HepG2 (cell line): ENCODE measurements at regions not wholly inside any gene's neighbourhood (a gene's known extent, or its start where the extent isn't known, plus 50 kb on each side); places are given as distances from the start of the nearest gene placed in this dataset.

Experiments
- ATAC-seq: fragments of 200-7000 bp; cut with Tn5 transposase; 3 replicates; pipeline ENCODE4 v1.9.1; 2020; ENCODE audit warnings: mild to moderate bottlenecking, moderate library complexity
- BruUV-seq: library from RNA; stranded (reverse); fragments of 400-500 nt; replicated peaks from 2 replicates; lab custom pipeline; 2021; lab: Mats Ljungman, UMichigan
- CTCF ChIA-PET: fragments of 300-600 bp; formaldehyde crosslinking; extraction: SDS; loops from one replicate; lab custom pipeline; 2021; ENCODE audit warnings: low total read pairs, inconsistent platforms, low intra/inter-chr PET ratio; lab: Yijun Ruan, JAX
- POLR2A ChIA-PET: fragments of 350-600 bp; sonication (Branson Sonifier 250); formaldehyde crosslinking; loops from one replicate; lab custom pipeline; 2020; ENCODE audit warnings: antibody characterized with exemption, inconsistent platforms; lab: Yijun Ruan, JAX
- DNase-seq: peaks from one replicate; pipeline ENCODE4 v3.0.0-alpha.2; 2015; ENCODE audit warnings: low spot score
- FAIRE-seq: peaks from 3 replicates; lab custom pipeline; 2011; peaks lifted over from hg19 to GRCh38; lab: Jason Lieb, UNC
- H2AFZ ChIP-seq: one replicate; pipeline ENCODE4 v1.6.1; 2011; ENCODE audit warnings: low read length, inconsistent platforms
- H3K27ac ChIP-seq: fragments of 300-600 bp; 3 replicates; pipeline ENCODE4 v1.8.0; 2011; ENCODE audit warnings: mixed run types, mild to moderate bottlenecking, mixed read lengths, low read length, inconsistent platforms; ENCODE audit not compliant: insufficient read depth; ENCODE audit errors: extremely low read length
- H3K27me3 ChIP-seq, 2 experiments: fragments of 200-600 bp in 1 of 2; 2 replicates in 1 of 2; 3 replicates in 1 of 2; pipeline versions ENCODE4 v1.6.0 to v1.8.0; 2011; ENCODE audit warnings: low read length in 2 of 2, mild to moderate bottlenecking in 2 of 2, moderate library complexity in 2 of 2, inconsistent platforms in 1 of 2; ENCODE audit not compliant: insufficient read depth in 2 of 2, control insufficient read depth in 1 of 2
- H3K36me3 ChIP-seq, 2 experiments: fragments of 200-600 bp in 1 of 2; replicated peaks in 1 of 2; 2 replicates in 1 of 2; 3 replicates in 1 of 2; pipeline versions ENCODE4 v1.5.1 to v1.8.0; 2011; ENCODE audit warnings: low read length in 2 of 2, inconsistent platforms in 1 of 2; ENCODE audit not compliant: insufficient read depth in 2 of 2, control insufficient read depth in 1 of 2
- H3K4me1 ChIP-seq: 2 replicates; pipeline ENCODE4 v1.5.1; 2012; ENCODE audit warnings: low read length, inconsistent platforms; ENCODE audit not compliant: insufficient read depth
- H3K4me2 ChIP-seq: 2 replicates; pipeline ENCODE4 v1.6.0; 2011; ENCODE audit warnings: low read depth, low read length, inconsistent platforms
- H3K4me3 ChIP-seq, 3 experiments: fragments of 200-600 bp in 1 of 3; sonication (generic), shearing (Covaris generic) in 1 of 3; replicated peaks in 1 of 3; 2 replicates each; pipeline ENCODE4 v1.5.1; 2011 to 2016; ENCODE audit warnings: low read length in 3 of 3, inconsistent platforms in 2 of 3, low read depth in 2 of 3, mild to moderate bottlenecking in 2 of 3, control low read depth in 1 of 3, mixed read lengths in 1 of 3; ENCODE audit not compliant: insufficient read depth in 1 of 3
- H3K79me2 ChIP-seq: one replicate; pipeline ENCODE4 v1.6.1; 2011; ENCODE audit warnings: low read length, inconsistent platforms; ENCODE audit not compliant: insufficient read depth
- H3K9ac ChIP-seq: 2 replicates; pipeline ENCODE4 v1.6.0; 2011; ENCODE audit warnings: mild to moderate bottlenecking, low read depth, low read length, inconsistent platforms; ENCODE audit not compliant: insufficient read depth
- H3K9me3 ChIP-seq: 2 replicates; pipeline ENCODE4 v1.5.1; 2012; ENCODE audit warnings: mild to moderate bottlenecking, low read length
- H4K20me1 ChIP-seq: 2 replicates; pipeline ENCODE4 v1.6.0; 2011; ENCODE audit warnings: inconsistent platforms, mild to moderate bottlenecking, low read length, moderate library complexity; ENCODE audit not compliant: insufficient read depth
- CBX1 ChIP-seq: IDR thresholded peaks from one replicate; pipeline ENCODE4 v1.6.1; 2016; ENCODE audit warnings: antibody characterized with exemption, low read depth
- ELF3 ChIP-seq: IDR thresholded peaks from 2 replicates; pipeline ENCODE4 v1.6.1; 2016; ENCODE audit warnings: missing genetic modification reagents, missing compliant biosample characterization
- GABPB1 ChIP-seq: IDR thresholded peaks from 2 replicates; pipeline ENCODE4 v1.6.1; 2016; ENCODE audit warnings: mild to moderate bottlenecking, missing genetic modification reagents, moderate library complexity, missing compliant biosample characterization
- NR2C2 ChIP-seq: sonication (generic); formaldehyde crosslinking; IDR thresholded peaks from 2 replicates; pipeline ENCODE4 v1.4.0; 2020; ENCODE audit warnings: missing genetic modification reagents, mild to moderate bottlenecking, moderate library complexity, borderline replicate concordance
- NR2F2 ChIP-seq: IDR thresholded peaks from 2 replicates; pipeline ENCODE4 v1.6.1; 2012; ENCODE audit warnings: low read depth, inconsistent platforms, borderline replicate concordance
- ZBTB8A ChIP-seq: sonication (generic); formaldehyde crosslinking; IDR thresholded peaks from 2 replicates; pipeline ENCODE4 v1.4.0; 2020; ENCODE audit warnings: mild to moderate bottlenecking, low read depth, missing genetic modification reagents, borderline replicate concordance
- WGBS: methylation state at CpG from one replicate; pipeline ENCODE4 v1.1.6; 2017; ENCODE audit warnings: low lambda C conversion rate; 5-methylcytosine and 5-hydroxymethylcytosine counted together
- in situ Hi-C: cut with HindIII; loops from 2 replicates; pipeline ENCODE4 v1.10.0; 2017; ENCODE audit warnings: low pct_unique_long_range_greater_than_20kb; ENCODE audit not compliant: extremely low pct_ligation_motif_present
- intact Hi-C: fragments of 100-400 bp; cut with micrococcal nuclease; formaldehyde crosslinking; loops from one replicate; pipeline ENCODE4 v1.10.0; 2022; ENCODE audit not compliant: unreplicated experiment
- TF ChIP-seq, protein P1 (sequence below): sonication (generic); formaldehyde crosslinking; IDR thresholded peaks from 2 replicates; pipeline ENCODE4 v1.4.0; 2020; ENCODE audit warnings: missing genetic modification reagents
- TF ChIP-seq, protein P2 (sequence below), 2 experiments: IDR thresholded peaks; 2 replicates each; pipeline ENCODE4 v1.6.1; 2011 to 2012; ENCODE audit warnings: low read length in 2 of 2, borderline replicate concordance in 1 of 2, low read depth in 1 of 2, mild to moderate bottlenecking in 1 of 2, moderate library complexity in 1 of 2
- TF ChIP-seq, protein P3 (sequence below): sonication (generic); formaldehyde crosslinking; IDR thresholded peaks from 2 replicates; pipeline ENCODE4 v1.8.1; 2023; ENCODE audit warnings: mild to moderate bottlenecking, missing genetic modification reagents
- TF ChIP-seq, protein P4 (sequence below): sonication (generic); formaldehyde crosslinking; IDR thresholded peaks from 2 replicates; pipeline ENCODE4 v1.5.1; 2020; ENCODE audit warnings: mild to moderate bottlenecking, missing genetic modification reagents, borderline replicate concordance
- TF ChIP-seq, protein P5 (sequence below): sonication (generic); formaldehyde crosslinking; IDR thresholded peaks from 2 replicates; pipeline ENCODE4 v1.8.1; 2023; ENCODE audit warnings: mild to moderate bottlenecking, inconsistent platforms, moderate library complexity, missing genetic modification reagents, borderline replicate concordance

DNA sequence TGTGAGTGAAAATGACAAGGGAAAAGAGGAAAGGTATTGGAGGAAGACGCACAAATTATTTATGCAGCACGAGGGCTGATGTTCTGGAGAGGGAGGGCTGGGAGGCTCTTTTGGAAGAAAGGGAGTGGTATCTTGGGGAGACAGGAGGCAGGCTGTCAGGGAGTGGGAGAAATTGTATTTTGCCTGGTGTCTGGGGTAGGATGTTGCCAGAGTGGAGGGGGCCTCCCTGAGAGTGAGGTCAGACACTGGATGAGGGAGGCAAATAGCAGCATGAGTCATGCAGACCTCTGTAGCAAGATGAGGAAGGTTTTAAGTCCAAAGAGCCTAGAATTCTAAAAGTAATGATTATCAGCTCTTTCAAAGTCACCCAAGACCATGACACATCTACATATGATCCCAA is 158.0 kb downstream of the DMRT2 start:
- no peak overlapping the region for H3K4me3 ChIP-seq
- H3K4me2 ChIP-seq, result no peak overlapping the region
- no peaks in the 10 kb centered on the region for H3K9me3 ChIP-seq
- H3K36me3 ChIP-seq, result no peaks in the 10 kb centered on the region
- DNase-seq, result no peak
- H3K9ac ChIP-seq, result no peak overlapping the region
- H3K27ac ChIP-seq, result no peak overlapping the region
- no peaks in the 10 kb centered on the region for H4K20me1 ChIP-seq
- no peak overlapping the region for H2AFZ ChIP-seq
- ChIA-PET CTCF (no interaction called here), POLR2A (no interaction called here)
- intact Hi-C loops, result no loop called here
- no peaks in the 10 kb centered on the region for H3K79me2 ChIP-seq
- H3K27me3 ChIP-seq, result no peaks in the 10 kb centered on the region
- WGBS, result 30% methylated on average over 2 of the region's 2 CpGs
- H3K4me1 ChIP-seq, result no peaks in the 10 kb centered on the region
- no peak for ATAC-seq
- in situ Hi-C loops, result no loop called here
- no TSS peak for BruUV-seq
- no peak for FAIRE-seq
- TF ChIP-seq ELF3 (CRISPR knock-in tag) (no peak), NR2C2 (CRISPR knock-in tag) (no peak), NR2F2 (no peak), GABPB1 (no peak), CBX1 (no peak), ZBTB8A (CRISPR knock-in tag) (no peak)
- TF ChIP-seq, protein P1, sequence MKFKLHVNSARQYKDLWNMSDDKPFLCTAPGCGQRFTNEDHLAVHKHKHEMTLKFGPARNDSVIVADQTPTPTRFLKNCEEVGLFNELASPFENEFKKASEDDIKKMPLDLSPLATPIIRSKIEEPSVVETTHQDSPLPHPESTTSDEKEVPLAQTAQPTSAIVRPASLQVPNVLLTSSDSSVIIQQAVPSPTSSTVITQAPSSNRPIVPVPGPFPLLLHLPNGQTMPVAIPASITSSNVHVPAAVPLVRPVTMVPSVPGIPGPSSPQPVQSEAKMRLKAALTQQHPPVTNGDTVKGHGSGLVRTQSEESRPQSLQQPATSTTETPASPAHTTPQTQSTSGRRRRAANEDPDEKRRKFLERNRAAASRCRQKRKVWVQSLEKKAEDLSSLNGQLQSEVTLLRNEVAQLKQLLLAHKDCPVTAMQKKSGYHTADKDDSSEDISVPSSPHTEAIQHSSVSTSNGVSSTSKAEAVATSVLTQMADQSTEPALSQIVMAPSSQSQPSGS, result no peak
- TF ChIP-seq, protein P2, sequence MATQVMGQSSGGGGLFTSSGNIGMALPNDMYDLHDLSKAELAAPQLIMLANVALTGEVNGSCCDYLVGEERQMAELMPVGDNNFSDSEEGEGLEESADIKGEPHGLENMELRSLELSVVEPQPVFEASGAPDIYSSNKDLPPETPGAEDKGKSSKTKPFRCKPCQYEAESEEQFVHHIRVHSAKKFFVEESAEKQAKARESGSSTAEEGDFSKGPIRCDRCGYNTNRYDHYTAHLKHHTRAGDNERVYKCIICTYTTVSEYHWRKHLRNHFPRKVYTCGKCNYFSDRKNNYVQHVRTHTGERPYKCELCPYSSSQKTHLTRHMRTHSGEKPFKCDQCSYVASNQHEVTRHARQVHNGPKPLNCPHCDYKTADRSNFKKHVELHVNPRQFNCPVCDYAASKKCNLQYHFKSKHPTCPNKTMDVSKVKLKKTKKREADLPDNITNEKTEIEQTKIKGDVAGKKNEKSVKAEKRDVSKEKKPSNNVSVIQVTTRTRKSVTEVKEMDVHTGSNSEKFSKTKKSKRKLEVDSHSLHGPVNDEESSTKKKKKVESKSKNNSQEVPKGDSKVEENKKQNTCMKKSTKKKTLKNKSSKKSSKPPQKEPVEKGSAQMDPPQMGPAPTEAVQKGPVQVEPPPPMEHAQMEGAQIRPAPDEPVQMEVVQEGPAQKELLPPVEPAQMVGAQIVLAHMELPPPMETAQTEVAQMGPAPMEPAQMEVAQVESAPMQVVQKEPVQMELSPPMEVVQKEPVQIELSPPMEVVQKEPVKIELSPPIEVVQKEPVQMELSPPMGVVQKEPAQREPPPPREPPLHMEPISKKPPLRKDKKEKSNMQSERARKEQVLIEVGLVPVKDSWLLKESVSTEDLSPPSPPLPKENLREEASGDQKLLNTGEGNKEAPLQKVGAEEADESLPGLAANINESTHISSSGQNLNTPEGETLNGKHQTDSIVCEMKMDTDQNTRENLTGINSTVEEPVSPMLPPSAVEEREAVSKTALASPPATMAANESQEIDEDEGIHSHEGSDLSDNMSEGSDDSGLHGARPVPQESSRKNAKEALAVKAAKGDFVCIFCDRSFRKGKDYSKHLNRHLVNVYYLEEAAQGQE (IDR thresholded peaks at IDR 0.05; ENCODE audit: borderline replicate concordance in 1 of 2, low read depth in 1 of 2, low read length in 2 of 2), result no peak
- TF ChIP-seq, protein P3, sequence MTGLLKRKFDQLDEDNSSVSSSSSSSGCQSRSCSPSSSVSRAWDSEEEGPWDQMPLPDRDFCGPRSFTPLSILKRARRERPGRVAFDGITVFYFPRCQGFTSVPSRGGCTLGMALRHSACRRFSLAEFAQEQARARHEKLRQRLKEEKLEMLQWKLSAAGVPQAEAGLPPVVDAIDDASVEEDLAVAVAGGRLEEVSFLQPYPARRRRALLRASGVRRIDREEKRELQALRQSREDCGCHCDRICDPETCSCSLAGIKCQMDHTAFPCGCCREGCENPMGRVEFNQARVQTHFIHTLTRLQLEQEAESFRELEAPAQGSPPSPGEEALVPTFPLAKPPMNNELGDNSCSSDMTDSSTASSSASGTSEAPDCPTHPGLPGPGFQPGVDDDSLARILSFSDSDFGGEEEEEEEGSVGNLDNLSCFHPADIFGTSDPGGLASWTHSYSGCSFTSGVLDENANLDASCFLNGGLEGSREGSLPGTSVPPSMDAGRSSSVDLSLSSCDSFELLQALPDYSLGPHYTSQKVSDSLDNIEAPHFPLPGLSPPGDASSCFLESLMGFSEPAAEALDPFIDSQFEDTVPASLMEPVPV (CRISPR knock-in tag), result no peak
- TF ChIP-seq, protein P4, sequence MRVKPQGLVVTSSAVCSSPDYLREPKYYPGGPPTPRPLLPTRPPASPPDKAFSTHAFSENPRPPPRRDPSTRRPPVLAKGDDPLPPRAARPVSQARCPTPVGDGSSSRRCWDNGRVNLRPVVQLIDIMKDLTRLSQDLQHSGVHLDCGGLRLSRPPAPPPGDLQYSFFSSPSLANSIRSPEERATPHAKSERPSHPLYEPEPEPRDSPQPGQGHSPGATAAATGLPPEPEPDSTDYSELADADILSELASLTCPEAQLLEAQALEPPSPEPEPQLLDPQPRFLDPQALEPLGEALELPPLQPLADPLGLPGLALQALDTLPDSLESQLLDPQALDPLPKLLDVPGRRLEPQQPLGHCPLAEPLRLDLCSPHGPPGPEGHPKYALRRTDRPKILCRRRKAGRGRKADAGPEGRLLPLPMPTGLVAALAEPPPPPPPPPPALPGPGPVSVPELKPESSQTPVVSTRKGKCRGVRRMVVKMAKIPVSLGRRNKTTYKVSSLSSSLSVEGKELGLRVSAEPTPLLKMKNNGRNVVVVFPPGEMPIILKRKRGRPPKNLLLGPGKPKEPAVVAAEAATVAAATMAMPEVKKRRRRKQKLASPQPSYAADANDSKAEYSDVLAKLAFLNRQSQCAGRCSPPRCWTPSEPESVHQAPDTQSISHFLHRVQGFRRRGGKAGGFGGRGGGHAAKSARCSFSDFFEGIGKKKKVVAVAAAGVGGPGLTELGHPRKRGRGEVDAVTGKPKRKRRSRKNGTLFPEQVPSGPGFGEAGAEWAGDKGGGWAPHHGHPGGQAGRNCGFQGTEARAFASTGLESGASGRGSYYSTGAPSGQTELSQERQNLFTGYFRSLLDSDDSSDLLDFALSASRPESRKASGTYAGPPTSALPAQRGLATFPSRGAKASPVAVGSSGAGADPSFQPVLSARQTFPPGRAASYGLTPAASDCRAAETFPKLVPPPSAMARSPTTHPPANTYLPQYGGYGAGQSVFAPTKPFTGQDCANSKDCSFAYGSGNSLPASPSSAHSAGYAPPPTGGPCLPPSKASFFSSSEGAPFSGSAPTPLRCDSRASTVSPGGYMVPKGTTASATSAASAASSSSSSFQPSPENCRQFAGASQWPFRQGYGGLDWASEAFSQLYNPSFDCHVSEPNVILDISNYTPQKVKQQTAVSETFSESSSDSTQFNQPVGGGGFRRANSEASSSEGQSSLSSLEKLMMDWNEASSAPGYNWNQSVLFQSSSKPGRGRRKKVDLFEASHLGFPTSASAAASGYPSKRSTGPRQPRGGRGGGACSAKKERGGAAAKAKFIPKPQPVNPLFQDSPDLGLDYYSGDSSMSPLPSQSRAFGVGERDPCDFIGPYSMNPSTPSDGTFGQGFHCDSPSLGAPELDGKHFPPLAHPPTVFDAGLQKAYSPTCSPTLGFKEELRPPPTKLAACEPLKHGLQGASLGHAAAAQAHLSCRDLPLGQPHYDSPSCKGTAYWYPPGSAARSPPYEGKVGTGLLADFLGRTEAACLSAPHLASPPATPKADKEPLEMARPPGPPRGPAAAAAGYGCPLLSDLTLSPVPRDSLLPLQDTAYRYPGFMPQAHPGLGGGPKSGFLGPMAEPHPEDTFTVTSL, result no peak
- TF ChIP-seq, protein P5, sequence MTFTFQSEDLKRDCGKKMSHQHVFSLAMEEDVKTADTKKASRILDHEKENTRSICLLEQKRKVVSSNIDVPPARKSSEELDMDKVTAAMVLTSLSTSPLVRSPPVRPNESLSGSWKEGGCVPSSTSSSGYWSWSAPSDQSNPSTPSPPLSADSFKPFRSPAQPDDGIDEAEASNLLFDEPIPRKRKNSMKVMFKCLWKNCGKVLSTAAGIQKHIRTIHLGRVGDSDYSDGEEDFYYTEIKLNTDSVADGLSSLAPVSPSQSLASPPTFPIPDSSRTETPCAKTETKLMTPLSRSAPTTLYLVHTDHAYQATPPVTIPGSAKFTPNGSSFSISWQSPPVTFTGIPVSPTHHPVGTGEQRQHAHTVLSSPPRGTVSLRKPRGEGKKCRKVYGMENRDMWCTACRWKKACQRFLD (CRISPR knock-in tag), result no peak
